ENCODE measurements at regions not wholly inside any gene's neighbourhood (a gene's known extent, or its start where the extent isn't known, plus 50 kb on each side); places are given as distances from the start of the nearest gene placed in this dataset.

DNA sequence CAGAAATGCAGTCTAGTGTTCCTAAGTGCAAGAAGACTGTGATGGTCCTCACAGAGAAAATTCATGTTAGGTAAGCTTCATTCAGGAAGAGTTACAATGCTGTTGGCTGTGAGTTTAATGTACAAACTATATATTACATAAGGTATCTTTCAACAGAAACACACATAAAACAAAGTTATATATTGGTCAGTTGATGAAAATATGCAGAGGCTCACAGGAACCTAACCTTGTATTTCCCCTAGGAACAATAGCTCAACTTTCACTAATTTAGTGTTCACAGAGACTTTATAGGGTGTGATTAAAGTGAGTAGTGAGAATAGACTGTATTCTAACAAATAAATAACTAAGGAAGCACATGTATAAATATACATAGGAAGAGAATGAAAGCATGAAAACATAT is 676.9 kb upstream of the ADGRL4 start:
- Mint-ChIP-seq H3K9me3 (peaks cover 7 to 19% of the 10 kb centered on the region in 2 donors), H3K36me3 (no peaks in the 10 kb centered on the region), H3K27ac (no peak overlapping the region)
- no peak for DNase-seq (ENCODE audit: low spot score in 2 of 2)
- ATAC-seq: no peak

DNA sequence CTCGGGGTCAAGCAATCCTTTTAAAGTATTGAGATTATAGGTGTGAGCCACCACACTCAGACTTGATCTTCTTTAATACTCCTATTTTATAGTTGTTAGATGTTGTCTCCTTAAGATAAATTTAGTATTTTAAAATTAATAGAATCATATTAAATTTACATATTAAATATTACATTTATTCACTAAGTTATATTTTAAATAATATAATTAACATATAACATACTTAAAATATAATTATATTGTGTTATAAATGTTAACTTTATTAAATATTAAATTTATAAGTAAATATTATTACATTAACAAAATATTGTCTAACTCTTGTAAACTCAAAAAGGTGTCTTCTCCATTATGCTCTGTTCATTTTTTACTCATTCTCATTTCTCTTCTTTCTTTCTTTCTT is 675.9 kb upstream of the ADGRL4 start:
- H3K9me3 Mint-ChIP-seq: peaks cover 7 to 16% of the 10 kb centered on the region in 2 donors
- DNase-seq (ENCODE audit: low spot score in 2 of 2) (no peak), ATAC-seq (no peak)
- no peak overlapping the region for H3K27ac Mint-ChIP-seq
- H3K36me3 Mint-ChIP-seq: no peaks in the 10 kb centered on the region

DNA sequence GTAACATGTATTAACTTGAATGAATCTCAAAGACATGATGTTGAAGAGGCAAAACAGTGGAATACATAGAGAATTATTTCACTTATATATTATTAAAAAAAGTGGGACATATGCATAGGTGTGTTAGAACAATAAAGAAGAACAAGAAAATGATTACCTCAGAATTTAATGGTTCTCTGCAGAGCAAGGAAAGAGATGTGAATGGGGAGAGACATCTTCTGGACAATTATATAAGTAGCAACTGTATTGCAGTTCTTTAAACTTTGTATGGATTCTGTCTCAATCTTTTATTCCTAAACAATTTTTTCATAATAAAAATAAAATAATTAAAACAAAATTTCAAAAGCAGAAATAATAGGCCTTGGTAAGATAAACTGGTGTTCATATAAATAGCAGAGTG is 674.9 kb upstream of the ADGRL4 start:
- DNase-seq (ENCODE audit: low spot score in 2 of 2) (no peak), ATAC-seq (no peak)
- Mint-ChIP-seq H3K36me3 (no peaks in the 10 kb centered on the region), H3K9me3 (peaks cover 10 to 22% of the 10 kb centered on the region in 2 donors), H3K27ac (no peak overlapping the region)

DNA sequence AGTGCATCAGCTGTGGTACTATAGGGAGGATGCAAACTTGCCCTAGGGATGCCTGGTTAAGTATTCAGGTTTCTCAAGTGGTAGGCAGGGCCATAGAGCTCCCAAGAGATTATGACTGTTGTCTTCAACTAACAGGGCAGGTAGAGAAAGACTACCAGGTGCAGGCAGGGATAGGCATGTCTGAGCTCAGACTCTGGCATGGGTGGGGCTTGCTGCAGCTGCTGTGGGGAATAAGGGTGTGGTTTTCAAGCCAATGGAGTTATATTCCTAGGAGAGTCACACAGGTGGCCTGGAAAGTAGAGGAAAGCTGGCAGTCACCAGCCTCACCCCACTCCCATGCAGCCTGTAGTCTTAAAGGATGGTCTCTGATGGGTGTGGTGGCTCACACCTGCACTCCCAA is 673.4 kb upstream of the ADGRL4 start:
- ATAC-seq (no peak), DNase-seq (ENCODE audit: low spot score in 2 of 2) (no peak)
- Mint-ChIP-seq H3K9me3 (peaks cover 10 to 32% of the 10 kb centered on the region in 2 donors), H3K27ac (no peak overlapping the region), H3K36me3 (no peaks in the 10 kb centered on the region)

DNA sequence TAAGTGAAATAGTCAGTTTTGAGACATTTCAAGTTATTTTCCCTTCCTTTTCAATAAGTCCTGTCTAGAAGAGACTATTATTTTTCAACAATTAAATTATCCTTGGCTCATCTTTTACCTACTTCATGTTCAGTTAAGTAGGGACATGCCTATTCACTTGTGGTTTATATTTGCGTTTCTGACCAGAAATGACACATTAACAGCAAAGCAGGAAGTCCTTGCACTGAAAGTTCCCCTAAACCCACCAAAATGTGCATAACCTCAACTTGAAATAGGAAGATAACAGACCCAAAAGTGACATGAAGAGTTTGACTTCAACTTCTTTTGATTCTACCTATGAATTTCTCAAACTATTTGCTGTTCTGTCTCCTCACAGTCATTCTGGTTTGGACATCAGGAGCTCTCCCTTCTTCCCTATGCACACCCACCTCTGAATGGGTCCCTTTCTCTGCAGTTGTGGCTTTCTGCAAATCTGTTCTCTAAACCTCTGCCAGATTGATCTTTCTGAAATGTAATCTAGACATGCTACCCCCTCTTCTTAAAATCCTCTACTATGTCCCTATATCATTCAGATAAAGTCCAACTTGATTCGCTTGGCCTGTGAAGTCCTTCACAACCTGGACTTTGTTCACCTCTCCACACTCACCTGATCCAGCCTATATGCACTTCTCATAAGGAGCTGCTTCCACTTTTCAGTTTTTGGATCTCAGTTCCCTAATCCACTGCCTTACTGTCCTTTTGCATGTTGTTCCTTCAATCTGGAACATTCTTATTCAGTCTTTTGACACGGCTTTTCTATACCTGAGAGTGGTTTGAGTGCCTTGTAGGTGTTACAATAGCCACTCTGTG is 661.5 kb upstream of the ADGRL4 start:
- peaks cover 6 to 7% of the 10 kb centered on the region in 2 donors for H3K9me3 Mint-ChIP-seq
- no peaks in the 10 kb centered on the region for H3K36me3 Mint-ChIP-seq
- H3K27ac Mint-ChIP-seq: no peak overlapping the region
- no peak for DNase-seq (ENCODE audit: low spot score in 2 of 2)
- ATAC-seq: no peak

DNA sequence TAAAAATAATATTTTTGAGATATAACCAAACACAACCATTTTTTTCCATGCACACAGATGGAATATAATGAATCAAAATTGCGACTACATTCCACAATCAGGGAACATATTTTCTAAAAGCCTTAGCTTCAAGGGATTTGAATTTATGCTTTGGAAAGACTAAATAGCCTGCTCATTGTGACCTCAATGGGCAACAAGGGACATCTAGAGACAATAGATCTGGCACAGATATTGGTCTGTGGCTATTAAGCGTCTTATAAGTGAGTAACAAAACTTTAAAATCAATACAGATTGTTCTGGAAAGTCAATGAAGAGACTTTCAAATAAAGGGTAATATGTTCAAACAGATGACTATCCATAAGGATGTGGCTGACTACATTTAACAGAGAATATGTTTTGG is 660.6 kb upstream of the ADGRL4 start:
- H3K9me3 Mint-ChIP-seq: peaks cover 14 to 15% of the 10 kb centered on the region in 2 donors
- DNase-seq (ENCODE audit: low spot score in 2 of 2): no peak
- H3K27ac Mint-ChIP-seq: no peak overlapping the region
- ATAC-seq: no peak
- no peaks in the 10 kb centered on the region for H3K36me3 Mint-ChIP-seq

DNA sequence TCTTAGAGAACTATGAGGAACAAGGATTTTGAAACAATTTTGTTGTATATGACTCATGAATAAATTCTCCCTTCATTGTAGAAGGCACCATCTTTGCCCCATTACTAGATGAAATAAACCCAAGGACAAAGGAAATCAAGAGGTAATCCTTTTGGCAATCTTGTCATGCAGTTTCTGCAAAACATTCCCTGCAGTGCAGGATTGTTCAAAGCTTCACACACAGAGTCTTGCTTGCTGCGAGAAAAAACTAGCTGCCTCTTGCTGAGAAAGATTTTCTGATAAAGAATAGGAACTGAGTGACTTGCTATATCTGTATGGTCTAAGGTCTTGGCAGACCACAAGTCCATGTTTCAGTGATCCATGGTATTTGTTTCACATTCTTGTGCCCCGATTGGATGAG is 657.4 kb upstream of the ADGRL4 start:
- ATAC-seq: no peak
- no peaks in the 10 kb centered on the region for H3K36me3 Mint-ChIP-seq
- no peak for DNase-seq (ENCODE audit: low spot score in 2 of 2)
- peaks cover 25 to 28% of the 10 kb centered on the region in 2 donors for H3K9me3 Mint-ChIP-seq
- H3K27ac Mint-ChIP-seq: no peak overlapping the region

DNA sequence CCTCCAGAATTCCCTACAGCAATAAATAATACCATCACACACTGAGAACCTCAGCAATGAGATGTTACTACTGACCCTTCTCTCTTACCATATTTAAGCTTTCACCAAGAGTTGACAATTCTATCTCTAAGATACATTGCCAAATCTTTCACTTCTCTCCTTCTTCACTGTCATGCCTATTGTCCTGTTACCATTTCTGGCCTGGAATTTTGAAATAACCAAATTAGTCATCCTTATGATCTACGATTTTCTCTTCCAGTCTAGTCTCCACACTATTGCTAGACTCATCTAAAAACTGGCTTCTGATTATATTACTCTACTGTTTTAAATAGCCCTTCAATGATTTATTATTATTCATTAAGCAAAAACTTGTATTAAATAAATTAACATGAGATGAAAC is 656.1 kb upstream of the ADGRL4 start:
- no peak for DNase-seq (ENCODE audit: low spot score in 2 of 2)
- H3K36me3 Mint-ChIP-seq: no peaks in the 10 kb centered on the region
- no peak overlapping the region for H3K27ac Mint-ChIP-seq
- ATAC-seq: no peak
- peaks cover 18 to 22% of the 10 kb centered on the region in 2 donors for H3K9me3 Mint-ChIP-seq

DNA sequence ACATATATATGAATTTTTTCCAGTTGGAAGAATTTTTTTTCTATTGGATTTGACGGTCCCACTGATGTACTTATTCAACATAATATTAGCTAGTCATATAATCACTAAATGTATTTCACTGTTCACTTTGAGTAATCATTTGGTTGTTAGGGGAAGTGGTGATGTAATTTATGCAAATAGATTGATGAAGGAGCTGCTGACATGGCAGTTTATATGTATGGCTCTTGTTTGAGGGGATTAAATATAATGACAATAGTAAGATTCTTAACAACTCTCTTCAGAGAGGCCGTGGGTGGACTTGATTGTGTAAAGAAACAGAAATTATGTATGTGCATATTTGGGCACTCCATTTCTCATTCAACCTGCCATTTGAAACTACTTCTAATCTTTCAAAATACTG is 653.6 kb upstream of the ADGRL4 start:
- DNase-seq (ENCODE audit: low spot score in 2 of 2): no peak
- Mint-ChIP-seq H3K27ac (no peak overlapping the region), H3K9me3 (peaks cover 18 to 22% of the 10 kb centered on the region in 2 donors), H3K36me3 (no peaks in the 10 kb centered on the region)
- ATAC-seq: no peak

DNA sequence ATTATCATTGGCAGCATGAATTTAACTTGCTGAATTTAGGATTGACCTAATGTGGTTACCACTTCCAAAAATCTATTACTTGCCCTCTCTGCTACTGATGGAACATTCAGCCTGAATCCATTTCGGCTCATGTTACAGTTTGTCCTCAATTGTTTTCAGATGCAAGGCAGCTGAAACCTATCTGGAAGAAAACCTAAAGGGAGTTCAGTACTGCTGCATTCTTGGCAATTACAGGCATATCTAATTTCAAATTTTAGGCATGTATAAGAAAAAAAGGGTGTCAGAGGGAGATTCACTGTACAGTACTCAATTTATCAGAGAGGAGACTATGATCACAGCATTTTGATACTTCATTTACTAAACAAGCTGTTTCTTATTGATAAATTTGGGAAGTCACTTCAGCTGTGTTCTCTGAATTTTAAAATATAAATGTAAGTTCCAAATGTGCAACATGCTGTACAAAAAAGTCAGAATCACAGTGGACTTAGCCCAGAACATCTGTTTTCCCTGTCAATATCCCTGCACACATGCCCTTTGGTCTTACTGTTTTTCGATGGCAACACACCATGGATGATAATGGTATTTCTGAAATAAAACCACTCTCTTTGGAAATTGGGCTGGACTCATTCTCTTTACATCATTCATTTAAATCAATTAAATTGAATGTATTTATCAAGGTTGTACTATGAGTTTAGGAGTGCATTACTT is 651.6 kb upstream of the ADGRL4 start:
- H3K27ac Mint-ChIP-seq: no peak overlapping the region
- peaks cover 18 to 22% of the 10 kb centered on the region in 2 donors for H3K9me3 Mint-ChIP-seq
- no peak for ATAC-seq
- DNase-seq (ENCODE audit: low spot score in 2 of 2): no peak
- no peaks in the 10 kb centered on the region for H3K36me3 Mint-ChIP-seq

DNA sequence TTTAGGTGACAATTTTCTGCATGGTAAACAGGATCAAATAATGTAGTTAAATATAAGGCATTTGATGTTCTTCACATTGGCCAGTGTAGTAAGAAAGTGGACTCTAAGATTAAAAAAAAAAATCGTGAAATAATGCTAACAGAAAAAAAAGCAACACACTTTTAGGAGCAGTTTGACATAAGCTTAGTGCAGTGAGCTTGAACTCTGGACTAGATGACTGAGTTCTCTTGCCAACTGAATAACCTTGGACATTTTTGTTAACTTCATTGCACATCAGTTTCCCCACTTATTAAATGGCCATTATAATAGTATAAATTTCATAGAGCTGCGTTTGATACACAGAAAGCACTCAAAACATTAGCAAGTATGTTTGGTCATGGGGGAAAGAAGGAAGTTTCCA is 649.3 kb upstream of the ADGRL4 start:
- no peak for DNase-seq (ENCODE audit: low spot score in 2 of 2)
- Mint-ChIP-seq H3K27ac (no peak overlapping the region), H3K9me3 (peaks cover 5 to 9% of the 10 kb centered on the region in 2 donors), H3K36me3 (no peaks in the 10 kb centered on the region)
- no peak for ATAC-seq

DNA sequence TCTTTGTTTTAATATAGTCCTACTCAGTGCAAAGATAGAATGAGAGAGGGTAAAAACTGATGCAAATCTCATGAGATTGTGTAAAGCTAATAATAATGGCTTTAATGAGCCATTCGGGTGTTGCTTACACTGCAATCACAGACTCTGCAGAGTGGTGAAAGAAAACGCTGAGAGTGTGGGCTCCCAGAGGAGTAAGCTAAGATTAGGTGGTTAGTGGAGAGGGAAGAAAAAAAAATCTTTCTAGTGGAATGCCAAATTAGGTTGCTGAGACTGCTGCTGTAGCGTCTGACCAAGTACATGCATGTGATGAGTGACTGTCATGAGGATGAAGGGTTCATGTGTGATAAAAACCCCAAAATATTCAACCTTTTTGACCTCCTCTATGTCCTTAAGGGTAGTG is 645.9 kb upstream of the ADGRL4 start:
- Mint-ChIP-seq H3K9me3 (peaks cover 4 to 9% of the 10 kb centered on the region in 2 donors), H3K27ac (no peak overlapping the region), H3K36me3 (no peaks in the 10 kb centered on the region)
- no peak for DNase-seq (ENCODE audit: low spot score in 2 of 2)
- no peak for ATAC-seq

DNA sequence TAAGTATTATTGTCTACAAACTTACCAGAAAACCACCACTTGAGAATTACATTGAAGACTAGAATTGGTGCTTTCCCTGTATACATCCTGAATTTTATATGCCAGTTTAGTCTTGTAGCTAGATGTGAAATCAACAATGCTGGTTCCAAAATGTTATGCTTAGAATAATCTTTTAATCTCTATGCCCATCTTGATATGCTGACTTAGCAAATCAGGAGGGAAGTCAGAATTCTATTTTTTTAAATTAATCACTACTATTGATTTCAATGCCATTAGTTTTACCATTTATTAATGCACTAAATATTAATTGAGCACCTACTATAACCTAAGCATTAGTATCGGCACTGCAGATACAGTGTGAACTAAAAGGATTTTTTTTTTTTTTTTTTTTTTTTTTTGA is 641.6 kb upstream of the ADGRL4 start:
- H3K9me3 Mint-ChIP-seq: peaks cover 11 to 15% of the 10 kb centered on the region in 2 donors
- H3K36me3 Mint-ChIP-seq: no peaks in the 10 kb centered on the region

DNA sequence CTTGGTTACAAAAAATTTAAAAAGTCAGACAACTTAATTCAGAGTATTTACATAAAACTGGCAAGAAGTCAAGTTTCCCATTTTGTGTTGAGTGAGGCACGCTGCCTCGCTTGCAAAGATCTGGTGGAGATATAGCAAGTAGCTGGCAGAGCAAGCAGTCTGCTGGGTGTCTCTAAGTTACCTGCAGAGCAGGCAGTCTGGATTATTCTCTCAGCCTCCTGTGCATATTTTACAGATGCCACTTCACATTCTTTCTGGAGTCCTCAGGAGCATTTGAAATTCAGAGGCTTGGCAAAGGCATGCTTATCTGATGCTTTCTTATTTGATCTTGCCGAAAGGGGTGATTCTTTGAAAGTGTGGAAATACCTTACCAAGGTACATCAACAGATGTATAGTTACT is 640.4 kb upstream of the ADGRL4 start:
- Mint-ChIP-seq H3K9me3 (peaks cover 19 to 21% of the 10 kb centered on the region in 2 donors), H3K27ac (no peak overlapping the region), H3K36me3 (no peaks in the 10 kb centered on the region)
- no peak for ATAC-seq
- DNase-seq (ENCODE audit: low spot score in 2 of 2): no peak

More for the DNA sequence above, 641.6 kb upstream of the ADGRL4 start:
- no peak overlapping the region for H3K27ac Mint-ChIP-seq
- no peak for ATAC-seq
- DNase-seq (ENCODE audit: low spot score in 2 of 2): no peak

DNA sequence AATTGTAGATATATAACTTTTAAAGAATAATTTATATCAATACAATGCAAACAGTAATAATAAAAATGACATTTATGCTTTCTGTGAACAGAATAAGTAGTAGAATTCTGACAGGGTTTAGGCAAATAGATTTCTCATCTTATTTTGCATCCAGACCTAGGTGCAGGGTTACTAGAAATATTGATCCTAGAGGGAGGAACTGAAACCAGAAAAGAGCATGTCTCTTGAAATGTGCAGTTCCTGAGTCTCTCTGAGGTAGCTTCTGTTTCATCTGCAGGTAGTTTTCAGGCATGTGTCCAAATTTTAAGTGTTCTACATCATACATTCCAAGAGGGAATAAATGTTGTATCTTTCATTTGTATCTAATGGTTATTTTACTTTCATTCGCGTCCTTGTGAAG is 631.9 kb upstream of the ADGRL4 start:
- ATAC-seq (no peak), DNase-seq (ENCODE audit: low spot score in 2 of 2) (no peak)
- Mint-ChIP-seq H3K9me3 (peaks cover 22 to 32% of the 10 kb centered on the region in 2 donors), H3K36me3 (peaks cover 0 to 19% of the 10 kb centered on the region in 2 donors), H3K27ac (no peak overlapping the region)

DNA sequence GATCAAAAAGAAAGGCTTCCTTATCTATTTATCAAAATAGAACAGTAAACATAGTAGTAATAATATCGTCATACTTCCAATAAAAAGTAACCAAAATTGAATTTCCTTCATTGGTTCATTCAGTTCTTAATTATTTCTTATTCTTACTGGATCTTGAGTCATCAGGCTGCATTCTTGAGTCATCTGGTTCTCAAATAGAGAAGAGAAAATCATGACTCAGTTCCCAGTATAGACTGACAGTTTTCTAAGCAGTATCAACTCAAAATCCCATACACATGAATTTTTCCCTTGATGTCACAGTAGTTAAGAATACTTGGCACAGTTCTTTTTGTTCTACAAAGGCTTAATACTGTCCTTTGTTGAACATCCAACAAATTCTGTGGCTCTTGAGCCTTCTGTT is 626.9 kb upstream of the ADGRL4 start:
- ATAC-seq: peak in 1 of 2 donors; percentile 55
- no peak overlapping the region for H3K27ac Mint-ChIP-seq
- DNase-seq (ENCODE audit: low spot score in 2 of 2): no peak
- H3K9me3 Mint-ChIP-seq: peaks cover 4% of the 10 kb centered on the region in 2 donors
- H3K36me3 Mint-ChIP-seq: no peaks in the 10 kb centered on the region

DNA sequence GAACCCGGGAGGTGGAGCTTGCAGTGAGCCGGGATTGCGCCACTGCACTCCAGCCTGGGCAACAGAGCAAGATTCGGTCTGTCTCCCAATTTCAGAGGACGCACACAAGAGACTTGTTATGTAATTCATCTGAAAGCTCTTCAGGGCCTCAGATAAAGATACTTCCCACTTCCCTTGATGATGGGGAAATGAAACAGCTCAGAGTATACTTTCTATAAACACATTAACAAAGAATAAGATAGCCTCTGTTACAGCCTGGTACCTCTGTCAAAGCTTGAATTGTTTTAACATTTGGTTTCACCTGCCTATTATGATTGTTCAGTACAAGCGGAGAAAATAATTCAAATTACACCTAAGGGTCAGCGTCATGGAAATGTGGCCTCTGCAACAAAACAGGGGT is 622.9 kb upstream of the ADGRL4 start:
- Mint-ChIP-seq H3K9me3 (no peaks in the 10 kb centered on the region), H3K36me3 (no peaks in the 10 kb centered on the region), H3K27ac (no peak overlapping the region)
- ATAC-seq (no peak), DNase-seq (ENCODE audit: low spot score in 2 of 2) (no peak)

DNA sequence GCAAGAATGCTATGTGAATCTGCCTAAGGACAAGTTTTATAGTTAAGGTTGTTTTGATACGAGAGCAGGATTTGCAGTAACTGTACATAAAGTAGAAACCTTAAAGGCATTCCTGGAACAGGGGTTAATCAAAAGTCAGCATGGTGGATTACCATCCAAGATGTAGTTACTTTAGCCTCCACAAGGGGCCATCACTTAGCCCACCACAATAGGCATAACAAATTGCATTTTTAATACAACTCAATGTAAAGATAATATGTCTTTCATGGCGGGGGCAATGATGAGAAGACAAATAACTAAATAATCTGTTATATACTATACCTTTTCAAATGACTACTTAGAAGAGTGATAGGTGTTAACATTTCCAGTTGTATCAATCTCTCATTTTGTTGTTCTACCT is 611.2 kb upstream of the ADGRL4 start:
- no peak for ATAC-seq
- Mint-ChIP-seq H3K36me3 (no peaks in the 10 kb centered on the region), H3K9me3 (peaks cover 8 to 12% of the 10 kb centered on the region in 2 donors), H3K27ac (no peak overlapping the region)
- no peak for DNase-seq (ENCODE audit: low spot score in 2 of 2)

All from activated naive CD4-positive, alpha-beta T cell treated with anti-CD3 and anti-CD28 coated beads, Interleukin-2, amount 50 U/mL, for 72 hours (primary cell).